ENCODE measurements at regions not wholly inside any gene's neighbourhood (a gene's known extent, or its start where the extent isn't known, plus 50 kb on each side); places are given as distances from the start of the nearest gene placed in this dataset.

DNA sequence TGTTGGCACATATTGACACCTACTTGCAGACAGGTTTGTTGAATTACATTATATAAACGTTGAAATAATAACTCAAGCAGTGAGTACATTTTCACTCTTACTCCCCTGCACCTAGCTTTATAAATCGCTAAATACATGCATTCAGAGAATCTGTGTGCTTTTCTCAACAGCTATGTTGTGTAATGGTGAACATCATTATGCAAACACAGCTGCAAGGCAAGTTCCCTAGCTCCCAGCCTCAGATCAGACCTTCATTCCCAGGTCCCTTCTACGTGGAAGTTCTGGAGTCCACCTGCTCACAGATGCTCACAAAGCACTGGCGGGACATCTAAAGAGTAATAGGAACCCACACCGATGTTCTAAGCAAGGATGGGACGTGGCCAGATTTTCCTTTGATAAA lies 86.8 kb upstream of the PEG3 start:
- no peak overlapping the region for H2BK15ac ChIP-seq (ENCODE audit: low read length)
- H4K20me1 ChIP-seq (replicated peaks in 1 of 2; ENCODE audit: control insufficient read depth in 1 of 2, insufficient read depth in 2 of 2, low read length in 2 of 2) = no peaks in the 10 kb centered on the region
- no peak overlapping the region for H2AK5ac ChIP-seq (ENCODE audit: low read depth, low read length)
- no peak overlapping the region for H3K9ac ChIP-seq (replicated peaks in 1 of 4; ENCODE audit: extremely low read depth in 1 of 4, low read depth in 3 of 4, low read length in 3 of 4)
- ChIA-PET POLR2A (ENCODE audit: partially characterized antibody) (no interaction called here), CTCF (ENCODE audit: partially characterized antibody) (interaction anchor here (0.9 kb wide), 1 partner anchor 17 kb away, joined by 3 read pairs; no protein-coding TSS in a partner anchor)
- no peak overlapping the region for H3K4me2 ChIP-seq (ENCODE audit: insufficient read depth in 1 of 2, low read depth in 2 of 2, low read length in 2 of 2)
- peaks cover 64 to 87% of the 10 kb centered on the region in 2 experiments for H3K9me3 ChIP-seq (ENCODE audit: insufficient read depth in 2 of 2, low read depth in 1 of 2, low read length in 1 of 2)
- H4K5ac ChIP-seq (ENCODE audit: insufficient read length, low read depth, low read length) = no peak overlapping the region
- H3K27ac ChIP-seq (ENCODE audit: low read depth, low read length) = no peak overlapping the region
- H3K23ac ChIP-seq (ENCODE audit: insufficient read length) = no peak overlapping the region
- DNase-seq (ENCODE audit: low read depth in 1 of 2, low spot score in 2 of 2) = no peak
- no peaks in the 10 kb centered on the region for H3K27me3 ChIP-seq (replicated peaks in 1 of 4; ENCODE audit: control insufficient read depth in 3 of 4, extremely low read depth in 1 of 4, insufficient read depth in 3 of 4, low read length in 3 of 4)
- no peaks in the 10 kb centered on the region for H3K23me2 ChIP-seq (ENCODE audit: low read depth, low read length)
- no peak for FAIRE-seq
- H2BK12ac ChIP-seq (ENCODE audit: low read depth, low read length) = no peak overlapping the region
- H4K91ac ChIP-seq (replicated peaks; ENCODE audit: insufficient read length, low read length) = no peak overlapping the region
- WGBS, 2 experiments (ENCODE audit: extremely low coverage in 1 of 2, insufficient coverage in 1 of 2, insufficient read length in 1 of 2, insufficient replicate concordance in 2 of 2, low coverage in 1 of 2, low lambda C conversion rate in 2 of 2, missing lambda C conversion rate in 1 of 2) = 47% methylated on average over 6 of the region's 6 CpGs; no CpG with 5 or more reads in 1 of the 2 experiments
- no peaks in the 10 kb centered on the region for H3K79me1 ChIP-seq (ENCODE audit: low read depth, low read length)
- H3K14ac ChIP-seq (ENCODE audit: insufficient read length) = no peak overlapping the region
- no peak overlapping the region for H2BK120ac ChIP-seq (replicated peaks; ENCODE audit: low read depth, low read length)
- no peaks in the 10 kb centered on the region for H3K36me3 ChIP-seq (ENCODE audit: control insufficient read depth in 2 of 4, insufficient read depth in 4 of 4, low read length in 3 of 4)
- H2BK5ac ChIP-seq (ENCODE audit: low read depth, low read length) = no peak overlapping the region
- no peak overlapping the region for H4K8ac ChIP-seq (ENCODE audit: extremely low read depth, insufficient read depth, low read length)
- no peak overlapping the region for H3K56ac ChIP-seq (replicated peaks; ENCODE audit: insufficient read length, low read depth, low read length)
- no peak overlapping the region for H2AFZ ChIP-seq (ENCODE audit: low read length)
- H3K4me3 ChIP-seq (ENCODE audit: extremely low read depth in 1 of 4, insufficient read depth in 2 of 4, low read depth in 3 of 4, low read length in 4 of 4) = no peak overlapping the region
- H3K4me1 ChIP-seq (replicated peaks in 1 of 4; ENCODE audit: control insufficient read depth in 3 of 4, insufficient read depth in 4 of 4, low read length in 3 of 4) = no peaks in the 10 kb centered on the region
- H2BK20ac ChIP-seq (ENCODE audit: low read length) = no peak overlapping the region
- no peak overlapping the region for H3K18ac ChIP-seq (ENCODE audit: extremely low read depth, low read length)
- TF ChIP-seq YY1 (IDR thresholded peaks at IDR 0.05; ENCODE audit: low read depth, low read length) (no peak), SIN3A (conservative IDR thresholded peaks at IDR 0.05 in 1 of 2, IDR thresholded peaks at IDR 0.05 in 1 of 2; ENCODE audit: low read depth in 1 of 2, low read length in 2 of 2) (no peak), PHF8 (conservative IDR thresholded peaks at IDR 0.05; ENCODE audit: low read depth, low read length) (no peak), SIX5 (IDR thresholded peaks at IDR 0.05; ENCODE audit: low read depth, low read length) (no peak), RBBP5 (IDR thresholded peaks at IDR 0.05; ENCODE audit: borderline replicate concordance, low read depth, low read length) (no peak), RAD21 (IDR thresholded peaks at IDR 0.05 in 1 of 2, conservative IDR thresholded peaks at IDR 0.05 in 1 of 2; ENCODE audit: low read depth in 2 of 2, low read length in 2 of 2) (no peak), CHD2 (IDR thresholded peaks at IDR 0.05; ENCODE audit: low read length) (no peak), SRF (IDR thresholded peaks at IDR 0.05; ENCODE audit: low read depth, low read length) (no peak), JUND (IDR thresholded peaks at IDR 0.05; ENCODE audit: low read length) (no peak), POLR2AphosphoS5 (IDR thresholded peaks at IDR 0.05; ENCODE audit: low read depth, low read length) (no peak), MAFK (IDR thresholded peaks at IDR 0.05; ENCODE audit: low read depth, low read length) (no peak)
- TF ChIP-seq, protein P1, sequence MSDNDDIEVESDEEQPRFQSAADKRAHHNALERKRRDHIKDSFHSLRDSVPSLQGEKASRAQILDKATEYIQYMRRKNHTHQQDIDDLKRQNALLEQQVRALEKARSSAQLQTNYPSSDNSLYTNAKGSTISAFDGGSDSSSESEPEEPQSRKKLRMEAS (IDR thresholded peaks at IDR 0.05) = no peak
- no peak overlapping the region for H3K4ac ChIP-seq (replicated peaks; ENCODE audit: insufficient read length, low read depth, low read length)
- no peaks in the 10 kb centered on the region for H3K79me2 ChIP-seq (ENCODE audit: control insufficient read depth in 1 of 2, insufficient read depth in 2 of 2, low read length in 2 of 2)
